Renal cortical epithelial cell (primary cell): ENCODE measurements at regions not wholly inside any gene's neighbourhood (a gene's known extent, or its start where the extent isn't known, plus 50 kb on each side); places are given as distances from the start of the nearest gene placed in this dataset.

Source experiments
- DNase-seq: peaks from one replicate; pipeline ENCODE4 v3.0.0-alpha.2; 2011; ENCODE audit warnings: low read depth

- DNase-seq: no peak
These were observed 740.7 kb downstream of the DHX35 start for GRCh38 chr20:39702701-39703349.

GRCh38 chr20:39700528-39700927 is 738.4 kb downstream of the DHX35 start:
- DNase-seq: no peak

GRCh38 chr20:39699166-39699725 is 737.1 kb downstream of the DHX35 start:
- DNase-seq: no peak

DNA sequence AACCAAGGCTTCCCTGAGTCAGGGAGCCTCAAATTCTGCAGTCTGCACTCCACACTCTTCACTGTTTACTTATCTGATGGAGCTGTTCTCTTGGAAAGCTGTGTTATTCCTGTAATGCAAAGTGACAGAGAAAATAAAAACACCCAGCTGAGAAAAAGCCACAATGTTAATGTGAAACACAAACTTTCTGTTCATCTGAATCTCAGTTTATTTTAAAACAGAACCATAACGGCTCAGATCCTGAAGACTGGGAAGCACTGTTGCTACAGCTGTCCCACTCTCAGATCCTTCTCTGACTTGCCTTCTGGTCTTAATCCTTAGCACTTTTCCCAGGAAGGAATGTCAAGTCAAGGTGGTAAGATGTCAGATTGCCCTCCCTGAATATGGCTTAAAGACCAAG is 736.6 kb downstream of the DHX35 start:
- DNase-seq: no peak

- no peak for DNase-seq
These were observed 729.2 kb downstream of the DHX35 start for GRCh38 chr20:39691151-39691862.

GRCh38 chr20:39676857-39677391 is 714.8 kb downstream of the DHX35 start:
- no peak for DNase-seq

- DNase-seq: no peak
These were observed 714.1 kb downstream of the DHX35 start for GRCh38 chr20:39676241-39676640.

DNA sequence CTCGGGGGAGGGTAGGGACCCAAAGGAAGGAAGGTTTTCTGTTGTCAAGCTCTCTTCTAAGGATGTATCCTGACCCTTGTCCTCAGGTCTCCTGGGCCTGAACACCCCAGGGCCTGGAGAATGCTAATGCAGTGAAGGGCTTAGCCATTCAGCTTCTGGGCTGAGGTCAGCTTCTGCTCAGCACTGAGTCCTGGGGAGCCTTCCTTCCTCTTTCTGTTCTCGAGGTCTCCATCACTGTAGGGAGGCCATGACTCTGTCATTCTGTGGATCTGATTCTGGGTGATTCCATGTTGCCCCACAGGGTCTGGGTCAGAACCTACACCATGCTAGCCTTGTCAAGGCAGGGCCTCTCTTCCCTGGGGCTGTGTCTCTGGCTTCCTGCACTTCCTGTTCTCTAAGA is 712.7 kb downstream of the DHX35 start:
- DNase-seq: no peak

GRCh38 chr20:39670988-39671387 is 708.8 kb downstream of the DHX35 start:
- DNase-seq: no peak

GRCh38 chr20:39669659-39670058 is 707.5 kb downstream of the DHX35 start:
- no peak for DNase-seq

GRCh38 chr20:39668038-39668437 is 705.9 kb downstream of the DHX35 start:
- no peak for DNase-seq

- peak; percentile 10 for DNase-seq
These were observed 699.7 kb downstream of the DHX35 start for GRCh38 chr20:39661833-39662232.

GRCh38 chr20:39660965-39661364 is 698.8 kb downstream of the DHX35 start:
- DNase-seq: no peak

- no peak for DNase-seq
These were observed 698.1 kb downstream of the DHX35 start for GRCh38 chr20:39660226-39660625.

DNA sequence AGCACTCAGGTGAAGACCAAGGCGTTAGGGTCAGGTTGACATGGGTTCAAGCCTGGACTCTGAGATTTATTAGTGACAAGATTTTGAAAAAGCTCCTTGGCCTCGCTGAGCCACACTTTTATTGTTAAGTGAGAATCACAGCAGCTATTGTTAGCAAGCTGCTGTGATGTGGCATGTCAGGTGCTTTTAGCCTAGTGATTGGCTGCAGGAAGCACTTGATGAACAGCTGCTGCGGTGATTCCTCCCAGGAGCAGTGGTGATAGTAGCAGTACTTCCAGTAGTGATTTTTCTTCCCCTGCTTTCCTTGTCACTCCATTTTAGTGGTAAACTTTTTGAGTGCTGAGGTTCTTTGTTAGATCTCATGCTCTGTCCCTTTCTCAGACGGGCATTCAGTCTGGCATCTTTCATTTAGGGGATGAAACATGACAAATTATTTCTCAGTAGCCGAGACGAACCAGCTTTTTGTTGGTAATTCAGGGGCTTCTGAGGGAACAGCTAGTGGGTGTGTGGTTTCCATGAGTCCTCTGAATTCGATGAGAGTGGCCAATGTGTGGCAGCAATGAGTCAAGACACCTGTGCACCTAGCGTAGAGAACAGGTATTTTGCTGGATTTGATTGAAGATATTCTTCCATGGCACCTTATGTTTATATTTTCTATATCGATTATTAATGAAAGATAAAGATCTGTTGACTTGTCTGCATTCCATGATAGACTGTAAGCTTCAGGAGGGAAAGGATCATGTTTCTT is 696.7 kb downstream of the DHX35 start:
- no peak for DNase-seq

DNA sequence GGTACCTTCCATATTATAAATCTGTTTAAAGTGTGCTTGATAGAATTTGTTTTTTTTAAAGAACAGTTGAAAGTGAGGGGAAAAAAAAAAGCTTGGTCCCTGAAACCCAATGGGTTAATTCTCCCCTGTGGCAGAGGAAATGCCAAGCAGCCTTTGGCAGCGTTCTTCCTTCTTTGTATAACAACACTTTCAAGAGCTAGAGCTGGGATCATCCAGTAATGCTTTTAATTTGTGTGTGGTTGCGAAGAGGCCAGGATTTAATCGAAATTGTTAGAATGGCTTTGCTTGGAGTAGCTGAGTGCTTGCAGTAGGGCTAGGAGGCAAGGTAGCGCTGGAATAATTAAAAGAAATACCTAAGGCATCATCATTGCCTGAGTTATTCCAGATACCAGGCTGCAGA is 692.0 kb downstream of the DHX35 start:
- DNase-seq: no peak

- no peak for DNase-seq
These were observed 689.6 kb downstream of the DHX35 start for GRCh38 chr20:39651645-39652325.

DNA sequence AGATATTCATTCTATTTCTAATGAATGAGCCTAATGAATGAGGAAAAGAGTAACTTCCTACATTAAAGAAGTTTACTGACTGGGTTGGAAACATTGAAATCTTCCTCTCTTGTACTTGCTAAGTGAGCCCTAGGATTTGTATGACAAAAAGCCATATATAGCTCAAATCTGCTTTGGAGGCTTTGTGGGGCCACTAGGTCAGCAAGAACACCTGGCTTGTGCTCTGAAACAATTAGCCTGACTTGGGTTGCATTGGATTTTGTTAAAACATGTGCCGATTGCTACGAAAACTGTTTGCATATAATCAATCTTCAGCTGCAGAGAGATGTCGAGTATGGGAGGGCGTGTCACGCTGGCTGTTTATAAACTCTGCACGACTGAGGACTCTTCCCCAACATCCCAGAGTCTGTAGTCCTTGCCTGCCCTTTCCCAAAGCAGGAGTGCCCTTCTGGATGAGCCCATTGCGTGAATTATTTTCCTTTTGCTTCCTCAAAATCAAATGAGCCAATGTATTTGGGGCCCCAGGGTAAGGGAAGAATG is 684.8 kb downstream of the DHX35 start:
- no peak for DNase-seq

GRCh38 chr20:39645131-39645530 is 683.0 kb downstream of the DHX35 start:
- DNase-seq: no peak

DNA sequence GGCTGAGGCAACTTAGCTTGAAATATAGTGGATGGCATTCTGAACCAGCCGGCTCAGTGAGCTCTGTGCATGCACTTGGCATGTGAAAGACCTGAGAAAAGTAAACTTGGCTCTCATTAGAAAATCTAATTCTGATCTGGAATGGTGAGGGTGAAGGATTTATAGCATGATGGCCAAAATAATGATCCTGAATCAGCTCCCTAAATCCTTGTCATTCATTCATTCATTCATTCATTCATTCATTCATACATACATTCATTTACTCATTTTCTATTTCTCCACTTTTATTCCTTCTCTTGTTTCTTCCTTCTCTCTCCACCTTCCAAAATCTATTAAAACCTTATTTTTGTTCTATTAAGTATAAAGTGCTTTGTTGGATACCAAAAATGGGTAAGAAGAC is 681.1 kb downstream of the DHX35 start:
- no peak for DNase-seq

DNA sequence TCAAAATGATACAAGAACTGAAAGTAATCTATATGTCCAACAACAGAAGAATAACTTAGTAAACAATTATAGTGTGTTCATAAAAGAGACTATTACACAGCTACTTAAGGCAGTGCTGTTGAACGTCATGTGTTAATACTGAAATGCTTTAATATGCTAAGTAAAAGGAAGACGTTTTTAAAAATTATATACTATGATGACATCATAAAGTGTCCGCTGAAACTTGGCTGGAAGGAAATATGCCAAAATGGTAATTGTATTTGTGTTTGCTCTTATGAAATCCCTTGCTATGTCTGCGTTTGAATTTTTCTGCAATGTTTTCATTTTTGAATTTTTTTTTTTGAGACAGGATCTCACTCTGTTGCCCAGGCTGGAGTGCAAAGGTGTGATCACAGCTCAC is 679.3 kb downstream of the DHX35 start:
- no peak for DNase-seq

- no peak for DNase-seq
These were observed 678.0 kb downstream of the DHX35 start for GRCh38 chr20:39640147-39640546.
